ENCODE measurements at regions not wholly inside any gene's neighbourhood (a gene's known extent, or its start where the extent isn't known, plus 50 kb on each side); places are given as distances from the start of the nearest gene placed in this dataset.

- TF ChIP-seq SP1 (IDR thresholded peaks at IDR 0.05), result no peak
- TF ChIP-seq FOXM1 (IDR thresholded peaks at IDR 0.05; ENCODE audit: borderline replicate concordance), result no peak
- no peak for TF ChIP-seq ELF4 (IDR thresholded peaks at IDR 0.05)
- no peak for TF ChIP-seq LEF1 (IDR thresholded peaks at IDR 0.05; ENCODE audit: borderline replicate concordance)
- TF ChIP-seq FOXA1 (IDR thresholded peaks at IDR 0.05), result no peak
- no peak for TF ChIP-seq BHLHE40 (IDR thresholded peaks at IDR 0.05; ENCODE audit: borderline replicate concordance)
Observed at GRCh38 chr5:115450741-115451140, 93.8 kb downstream of the FEM1C start.

Data from HEK293T (cell line).